ENCODE measurements at regions not wholly inside any gene's neighbourhood (a gene's known extent, or its start where the extent isn't known, plus 50 kb on each side); places are given as distances from the start of the nearest gene placed in this dataset.
"Not testable (repeated sequence)": the region's sequence is repeated elsewhere in the genome, so short reads cannot be mapped to it uniquely, and the experiment has no call there.

- intact Hi-C loops (cut with DNase I) = no loop called here
- TF ChIP-seq CTCF (IDR thresholded peaks at IDR 0.05) = no peak
- DNase-seq (no peak), ATAC-seq (no peak)
- Histone ChIP-seq H3K4me3 (no peak overlapping the region), H3K9me3 (no peaks in the 10 kb centered on the region), H3K27ac (no peak overlapping the region), H3K27me3 (no peaks in the 10 kb centered on the region), H3K4me1 (peaks cover 0 to 9% of the 10 kb centered on the region in 2 donors), H3K36me3 (no peaks in the 10 kb centered on the region)
These were observed 429.1 kb downstream of the RPS24 start for GRCh38 chr10:78462726-78463228.

- TF ChIP-seq CTCF (IDR thresholded peaks at IDR 0.05) = no peak
- H3K36me3 ChIP-seq = no peaks in the 10 kb centered on the region
- intact Hi-C loops (cut with DNase I) = no loop called here
These were observed 430.6 kb downstream of the RPS24 start for GRCh38 chr10:78464118-78464855.

GRCh38 chr10:78464856-78465267 lies 431.2 kb downstream of the RPS24 start:
- H3K36me3 ChIP-seq = no peaks in the 10 kb centered on the region
- no peak overlapping the region for H3K4me3 ChIP-seq
- no peak overlapping the region for H3K27ac ChIP-seq
- no peaks in the 10 kb centered on the region for H3K9me3 ChIP-seq
- ATAC-seq (no peak), DNase-seq (peak in 2 of 4 donors; percentile 15 to 29)
- TF ChIP-seq CTCF (IDR thresholded peaks at IDR 0.05) = no peak
- H3K27me3 ChIP-seq = no peaks in the 10 kb centered on the region
- intact Hi-C loops (cut with DNase I) = no loop called here
- no peaks in the 10 kb centered on the region for H3K4me1 ChIP-seq

More at GRCh38 chr10:78464118-78464855, 430.6 kb downstream of the RPS24 start:
- Histone ChIP-seq H3K9me3 (no peaks in the 10 kb centered on the region), H3K4me3 (no peak overlapping the region), H3K27me3 (no peaks in the 10 kb centered on the region), H3K27ac (no peak overlapping the region), H3K4me1 (peaks cover 0 to 3% of the 10 kb centered on the region in 2 donors)
- ATAC-seq (no peak), DNase-seq (no peak)

GRCh38 chr10:78465431-78465830 lies 431.8 kb downstream of the RPS24 start:
- no peak overlapping the region for H3K4me3 ChIP-seq
- H3K4me1 ChIP-seq = no peaks in the 10 kb centered on the region
- no peaks in the 10 kb centered on the region for H3K9me3 ChIP-seq
- no peak overlapping the region for H3K27ac ChIP-seq
- DNase-seq (no peak), ATAC-seq (no peak)
- intact Hi-C loops (cut with DNase I) = no loop called here
- H3K36me3 ChIP-seq = no peaks in the 10 kb centered on the region
- H3K27me3 ChIP-seq = no peaks in the 10 kb centered on the region
- TF ChIP-seq CTCF (IDR thresholded peaks at IDR 0.05) = no peak

GRCh38 chr10:78467496-78468106 lies 433.9 kb downstream of the RPS24 start:
- Histone ChIP-seq H3K36me3 (no peaks in the 10 kb centered on the region), H3K27me3 (no peaks in the 10 kb centered on the region), H3K4me1 (no peaks in the 10 kb centered on the region), H3K4me3 (no peak overlapping the region), H3K9me3 (no peaks in the 10 kb centered on the region), H3K27ac (no peak overlapping the region)
- ATAC-seq (no peak), DNase-seq (no peak)
- no peak for TF ChIP-seq CTCF (IDR thresholded peaks at IDR 0.05)
- intact Hi-C loops (cut with DNase I) = no loop called here

- H3K4me1 ChIP-seq; H3K4me3 ChIP-seq; ATAC-seq; H3K27ac ChIP-seq; H3K27me3 ChIP-seq; H3K36me3 ChIP-seq; DNase-seq; intact Hi-C loops (cut with DNase I); H3K9me3 ChIP-seq: not testable (repeated sequence)
These were observed 435.1 kb downstream of the RPS24 start for GRCh38 chr10:78468731-78469130.

Data from left lung (tissue), 4 donors.